Astrocyte (in vitro differentiated cells and primary cell): ENCODE measurements at regions not wholly inside any gene's neighbourhood (a gene's known extent, or its start where the extent isn't known, plus 50 kb on each side); places are given as distances from the start of the nearest gene placed in this dataset.

ENCODE experiments used
- DNase-seq: peaks from one replicate; pipeline ENCODE4 v3.0.0-alpha.2; 2010; ENCODE audit warnings: low read depth
- FAIRE-seq: peaks from 2 replicates; lab custom pipeline; 2011; peaks lifted over from hg19 to GRCh38; lab: Jason Lieb, UNC
- H2AFZ ChIP-seq: 2 replicates; pipeline ENCODE4 v1.6.0; 2012; ENCODE audit warnings: low read depth, low read length, inconsistent platforms
- H3K27ac ChIP-seq: 2 replicates; pipeline ENCODE4 v1.5.1; 2011; ENCODE audit warnings: low read depth, low read length, inconsistent platforms
- H3K27me3 ChIP-seq: 2 replicates; pipeline ENCODE4 v1.6.0; 2011; ENCODE audit warnings: low read length, inconsistent platforms; ENCODE audit not compliant: insufficient read depth
- H3K36me3 ChIP-seq: 2 replicates; pipeline ENCODE4 v1.5.1; 2011; ENCODE audit warnings: low read length, inconsistent platforms; ENCODE audit not compliant: insufficient read depth
- H3K4me1 ChIP-seq: 2 replicates; pipeline ENCODE4 v1.5.1; 2011; ENCODE audit warnings: low read length, inconsistent platforms; ENCODE audit not compliant: insufficient read depth
- H3K4me2 ChIP-seq: 2 replicates; pipeline ENCODE4 v1.6.0; 2012; ENCODE audit warnings: low read length, inconsistent platforms
- H3K4me3 ChIP-seq: 2 replicates; pipeline ENCODE4 v1.5.1; 2011; ENCODE audit warnings: low read depth, mild to moderate bottlenecking, low read length, inconsistent platforms; ENCODE audit not compliant: insufficient read depth
- H3K79me2 ChIP-seq: 2 replicates; pipeline ENCODE4 v1.6.0; 2012; ENCODE audit warnings: mild to moderate bottlenecking, low read length, inconsistent platforms; ENCODE audit not compliant: insufficient read depth
- H3K9ac ChIP-seq: 2 replicates; pipeline ENCODE4 v1.6.0; 2012; ENCODE audit warnings: mild to moderate bottlenecking, low read length, inconsistent platforms
- H3K9me3 ChIP-seq: 2 replicates; pipeline ENCODE4 v1.5.1; 2012; ENCODE audit warnings: low read depth, mild to moderate bottlenecking, low read length, inconsistent platforms; ENCODE audit not compliant: insufficient read depth
- H4K20me1 ChIP-seq: 2 replicates; pipeline ENCODE4 v1.6.0; 2012; ENCODE audit warnings: low read length, inconsistent platforms; ENCODE audit not compliant: insufficient read depth
- H3K27ac Mint-ChIP-seq: one replicate; pipeline ENCODE4 v1.8.0; 2021; ENCODE audit warnings: mild to moderate bottlenecking, mixed read lengths; ENCODE audit not compliant: unreplicated experiment
- H3K27me3 Mint-ChIP-seq: one replicate; pipeline ENCODE4 v1.8.0; 2021; ENCODE audit warnings: low read depth, mixed read lengths; ENCODE audit not compliant: unreplicated experiment
- H3K36me3 Mint-ChIP-seq: one replicate; pipeline ENCODE4 v1.8.0; 2021; ENCODE audit warnings: low read depth, mixed read lengths; ENCODE audit not compliant: unreplicated experiment
- H3K4me1 Mint-ChIP-seq: one replicate; pipeline ENCODE4 v1.8.0; 2021; ENCODE audit warnings: low read depth, mixed read lengths; ENCODE audit not compliant: unreplicated experiment
- H3K4me3 Mint-ChIP-seq: one replicate; pipeline ENCODE4 v1.8.0; 2021; ENCODE audit warnings: mild to moderate bottlenecking, moderate library complexity, mixed read lengths; ENCODE audit not compliant: unreplicated experiment
- H3K9me3 Mint-ChIP-seq: one replicate; pipeline ENCODE4 v1.8.0; 2021; ENCODE audit warnings: mild to moderate bottlenecking, mixed read lengths; ENCODE audit not compliant: unreplicated experiment
- CTCF ChIP-seq: IDR thresholded peaks from 2 replicates; pipeline ENCODE4 v1.5.1; 2011; ENCODE audit warnings: low read depth, mild to moderate bottlenecking, inconsistent platforms, low read length, moderate library complexity; ENCODE audit not compliant: insufficient read depth
- EZH2 ChIP-seq: IDR thresholded peaks from 2 replicates; pipeline ENCODE4 v1.6.1; 2012; ENCODE audit warnings: mild to moderate bottlenecking, low read length, inconsistent platforms; ENCODE audit not compliant: insufficient read depth

GRCh38 chr22:44405661-44406060 is 92.4 kb downstream of the RTL6 start:
- H3K27ac Mint-ChIP-seq: no peak overlapping the region
- H3K4me1 ChIP-seq: no peaks in the 10 kb centered on the region
- no peak for TF ChIP-seq EZH2
- TF ChIP-seq CTCF: no peak
- H3K9ac ChIP-seq: no peak overlapping the region
- H3K9me3 Mint-ChIP-seq: no peaks in the 10 kb centered on the region
- no peaks in the 10 kb centered on the region for H3K36me3 ChIP-seq
- H3K79me2 ChIP-seq: no peaks in the 10 kb centered on the region
- H4K20me1 ChIP-seq: no peaks in the 10 kb centered on the region
- FAIRE-seq: no peak
- H3K4me3 Mint-ChIP-seq: no peak overlapping the region
- H2AFZ ChIP-seq: no peak overlapping the region
- no peak overlapping the region for H3K4me2 ChIP-seq
- H3K4me1 Mint-ChIP-seq: peaks cover 6% of the 10 kb centered on the region
- no peaks in the 10 kb centered on the region for H3K36me3 Mint-ChIP-seq
- no peak for DNase-seq
- peaks cover 4% of the 10 kb centered on the region for H3K27me3 ChIP-seq
- no peak overlapping the region for H3K4me3 ChIP-seq
- no peaks in the 10 kb centered on the region for H3K9me3 ChIP-seq
- peaks cover 64% of the 10 kb centered on the region for H3K27me3 Mint-ChIP-seq
- no peak overlapping the region for H3K27ac ChIP-seq

GRCh38 chr22:44404341-44405020 is 91.7 kb upstream of the SHISAL1 start:
- Histone ChIP-seq H3K4me3 (no peak overlapping the region), H3K79me2 (no peaks in the 10 kb centered on the region), H3K27ac (no peak overlapping the region), H3K36me3 (no peaks in the 10 kb centered on the region), H3K27me3 (peaks cover 4% of the 10 kb centered on the region), H3K4me2 (no peak overlapping the region), H4K20me1 (no peaks in the 10 kb centered on the region), H3K9me3 (no peaks in the 10 kb centered on the region), H3K9ac (no peak overlapping the region), H2AFZ (no peak overlapping the region), H3K4me1 (no peaks in the 10 kb centered on the region)
- TF ChIP-seq CTCF: no peak
- TF ChIP-seq EZH2: no peak
- Mint-ChIP-seq H3K36me3 (no peaks in the 10 kb centered on the region), H3K27me3 (peaks cover 68% of the 10 kb centered on the region), H3K4me3 (no peak overlapping the region), H3K9me3 (no peaks in the 10 kb centered on the region), H3K4me1 (peaks cover 11% of the 10 kb centered on the region), H3K27ac (no peak overlapping the region)
- FAIRE-seq (no peak), DNase-seq (no peak)

GRCh38 chr22:44403602-44404329 is 91.0 kb upstream of the SHISAL1 start:
- no peaks in the 10 kb centered on the region for H3K79me2 ChIP-seq
- H3K36me3 ChIP-seq: no peaks in the 10 kb centered on the region
- Mint-ChIP-seq H3K4me1 (peaks cover 11% of the 10 kb centered on the region), H3K9me3 (no peaks in the 10 kb centered on the region), H3K36me3 (no peaks in the 10 kb centered on the region), H3K4me3 (no peak overlapping the region), H3K27me3 (peaks cover 66% of the 10 kb centered on the region), H3K27ac (no peak overlapping the region)
- H3K9me3 ChIP-seq: no peaks in the 10 kb centered on the region
- H3K9ac ChIP-seq: no peak overlapping the region
- no peak for FAIRE-seq
- TF ChIP-seq EZH2 (no peak), CTCF (no peak)
- no peak overlapping the region for H3K4me2 ChIP-seq
- H3K4me1 ChIP-seq: no peaks in the 10 kb centered on the region
- no peaks in the 10 kb centered on the region for H4K20me1 ChIP-seq
- no peak overlapping the region for H2AFZ ChIP-seq
- H3K27ac ChIP-seq: no peak overlapping the region
- no peak overlapping the region for H3K4me3 ChIP-seq
- no peak for DNase-seq
- peaks cover 5% of the 10 kb centered on the region for H3K27me3 ChIP-seq
